OCI-LY7 (cell line): ENCODE measurements at regions not wholly inside any gene's neighbourhood (a gene's known extent, or its start where the extent isn't known, plus 50 kb on each side); places are given as distances from the start of the nearest gene placed in this dataset.

ENCODE experiments used
- EZH2phosphoT487 ChIP-seq: fragments of 200-600 bp; sonication (generic); IDR thresholded peaks from 2 replicates; pipeline ENCODE4 v1.6.1; 2018; ENCODE audit warnings: low read depth, borderline replicate concordance, mild to moderate bottlenecking, mixed run types, antibody characterized with exemption, low read length, moderate library complexity, mixed read lengths
- TF ChIP-seq, protein P1 (sequence below): fragments of 200-600 bp; sonication (generic); conservative IDR thresholded peaks from 2 replicates; pipeline ENCODE4 v1.5.1; 2014; ENCODE audit warnings: mild to moderate bottlenecking, antibody characterized with exemption, low read length, moderate library complexity, mixed read lengths

GRCh38 chr7:142498364-142498763, 240.5 kb upstream of the PRSS58 start:
- TF ChIP-seq, protein P1, sequence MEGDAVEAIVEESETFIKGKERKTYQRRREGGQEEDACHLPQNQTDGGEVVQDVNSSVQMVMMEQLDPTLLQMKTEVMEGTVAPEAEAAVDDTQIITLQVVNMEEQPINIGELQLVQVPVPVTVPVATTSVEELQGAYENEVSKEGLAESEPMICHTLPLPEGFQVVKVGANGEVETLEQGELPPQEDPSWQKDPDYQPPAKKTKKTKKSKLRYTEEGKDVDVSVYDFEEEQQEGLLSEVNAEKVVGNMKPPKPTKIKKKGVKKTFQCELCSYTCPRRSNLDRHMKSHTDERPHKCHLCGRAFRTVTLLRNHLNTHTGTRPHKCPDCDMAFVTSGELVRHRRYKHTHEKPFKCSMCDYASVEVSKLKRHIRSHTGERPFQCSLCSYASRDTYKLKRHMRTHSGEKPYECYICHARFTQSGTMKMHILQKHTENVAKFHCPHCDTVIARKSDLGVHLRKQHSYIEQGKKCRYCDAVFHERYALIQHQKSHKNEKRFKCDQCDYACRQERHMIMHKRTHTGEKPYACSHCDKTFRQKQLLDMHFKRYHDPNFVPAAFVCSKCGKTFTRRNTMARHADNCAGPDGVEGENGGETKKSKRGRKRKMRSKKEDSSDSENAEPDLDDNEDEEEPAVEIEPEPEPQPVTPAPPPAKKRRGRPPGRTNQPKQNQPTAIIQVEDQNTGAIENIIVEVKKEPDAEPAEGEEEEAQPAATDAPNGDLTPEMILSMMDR, result no peak
- no peak for TF ChIP-seq EZH2phosphoT487
